GM18517 (cell line): ENCODE measurements at regions not wholly inside any gene's neighbourhood (a gene's known extent, or its start where the extent isn't known, plus 50 kb on each side); places are given as distances from the start of the nearest gene placed in this dataset.
"Not testable (repeated sequence)": the region's sequence is repeated elsewhere in the genome, so short reads cannot be mapped to it uniquely, and the experiment has no call there.

Source experiments
- ATAC-seq: cut with Tn5 transposase; IDR thresholded peaks from one replicate; pipeline ENCODE4 v1.9.1; 2021; ENCODE audit warnings: mild to moderate bottlenecking, moderate library complexity; ENCODE audit not compliant: unreplicated experiment

- no peak for ATAC-seq
Observed at GRCh38 chr2:18049325-18049724, 170.9 kb downstream of the KCNS3 start.

- ATAC-seq, result no peak
Observed at GRCh38 chr2:18047896-18048657, 169.6 kb downstream of the KCNS3 start.

DNA sequence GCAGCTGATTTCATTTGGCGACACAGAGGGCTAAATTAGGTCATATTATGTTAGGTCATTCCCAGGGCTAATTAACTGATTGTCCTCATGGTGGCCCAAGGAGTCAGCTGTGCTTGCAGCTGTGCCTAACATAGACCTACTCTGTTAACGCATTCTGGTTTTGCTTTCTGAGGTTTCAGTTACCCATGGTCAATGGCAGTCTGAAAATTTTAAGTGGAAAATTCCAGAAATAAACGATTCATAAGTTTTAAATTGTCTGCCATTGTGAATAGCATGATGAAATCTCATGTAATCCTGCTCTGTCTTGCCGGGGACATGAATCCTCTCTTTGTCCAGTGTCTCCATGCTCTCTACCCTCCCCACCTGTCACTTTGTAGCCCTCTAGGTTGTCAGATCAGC is 168.7 kb downstream of the KCNS3 start:
- no peak for ATAC-seq

DNA sequence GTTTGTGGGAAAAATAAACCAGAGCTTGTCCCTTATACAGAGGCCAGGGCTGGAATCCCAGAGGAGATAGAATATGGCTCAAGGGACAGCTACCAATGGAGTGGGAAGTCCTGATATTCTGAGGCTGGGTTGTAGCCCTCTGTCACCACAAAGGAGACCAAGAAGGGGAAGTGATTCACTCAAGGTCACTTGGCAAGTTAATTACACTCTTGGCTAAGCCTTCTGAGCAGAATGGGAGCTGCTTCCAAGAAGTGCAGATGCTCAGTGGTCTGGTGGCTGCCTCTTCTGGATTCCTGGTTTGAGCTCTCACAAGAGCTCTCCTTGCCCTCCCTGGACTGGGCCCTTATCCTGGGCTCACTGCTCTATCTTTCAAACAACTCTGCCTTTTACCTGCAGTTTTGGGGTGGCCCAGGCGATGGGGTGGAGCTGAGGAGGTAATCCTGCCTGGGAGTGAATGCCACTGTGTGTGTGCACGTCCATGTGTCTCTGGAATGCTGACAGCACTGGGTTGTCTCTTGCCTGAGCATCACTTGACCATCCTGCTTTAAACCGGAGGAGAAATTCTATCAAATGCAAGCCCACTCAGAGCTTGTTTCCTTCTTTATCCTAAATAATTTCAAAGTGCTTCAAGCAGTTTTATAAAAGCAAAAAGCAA is 168.2 kb downstream of the KCNS3 start:
- no peak for ATAC-seq

DNA sequence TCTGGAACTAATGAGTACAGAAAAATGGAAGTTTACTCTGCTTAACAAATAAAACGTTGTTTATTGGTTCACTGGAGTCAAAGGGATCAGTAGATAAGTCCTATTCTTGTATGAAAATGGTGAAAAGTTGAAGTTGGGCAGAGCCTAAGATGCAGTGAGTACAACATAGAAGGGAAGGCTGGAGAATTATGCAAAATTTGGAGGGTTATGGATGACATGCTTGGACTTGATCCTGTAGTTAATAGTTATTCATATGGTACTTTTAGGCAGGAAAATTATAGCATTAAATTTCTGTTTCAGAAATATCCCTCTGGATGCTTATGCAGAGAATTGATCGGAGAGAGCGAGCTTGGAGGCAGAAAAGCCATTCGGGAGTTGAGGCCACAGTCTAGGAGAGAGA is 167.6 kb downstream of the KCNS3 start:
- no peak for ATAC-seq

DNA sequence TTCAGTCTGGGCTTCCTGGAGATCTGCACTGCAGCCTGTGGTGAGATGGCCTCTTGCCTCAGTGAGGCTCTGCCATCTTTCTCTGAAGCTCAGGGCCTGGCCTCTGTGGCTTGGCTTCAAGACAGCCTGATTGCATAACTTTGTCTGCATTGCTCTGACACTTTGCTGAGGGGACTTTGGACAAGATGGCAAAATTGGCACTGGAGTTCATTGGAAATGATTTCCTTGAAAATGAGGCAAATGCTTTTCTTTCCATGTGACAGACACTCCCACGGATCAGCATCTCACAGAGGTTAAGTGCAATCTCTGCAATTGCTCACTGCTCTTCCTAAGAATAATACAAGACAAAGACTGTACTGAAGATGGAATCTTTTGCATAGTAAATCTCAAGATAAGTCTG is 166.8 kb downstream of the KCNS3 start:
- no peak for ATAC-seq

DNA sequence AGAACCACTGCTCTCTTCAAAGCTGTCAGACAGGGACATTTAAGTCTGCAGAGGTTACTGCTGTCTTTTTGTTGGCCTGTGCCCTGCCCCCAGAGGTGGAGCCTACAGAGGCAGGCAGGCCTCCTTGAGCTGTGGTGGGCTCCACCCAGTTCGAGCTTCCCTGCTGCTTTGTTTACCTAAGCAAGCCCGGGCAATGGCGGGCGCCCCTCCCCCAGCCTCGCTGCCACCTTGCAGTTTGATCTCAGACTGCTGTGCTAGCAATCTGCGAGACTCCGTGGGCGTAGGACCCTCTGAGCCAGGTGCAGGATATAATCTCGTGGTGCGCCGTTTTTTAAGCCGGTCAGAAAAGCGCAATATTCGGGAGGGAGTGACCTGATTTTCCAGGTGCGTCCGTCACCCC is 138.9 kb downstream of the KCNS3 start:
- ATAC-seq, result not testable (repeated sequence)

DNA sequence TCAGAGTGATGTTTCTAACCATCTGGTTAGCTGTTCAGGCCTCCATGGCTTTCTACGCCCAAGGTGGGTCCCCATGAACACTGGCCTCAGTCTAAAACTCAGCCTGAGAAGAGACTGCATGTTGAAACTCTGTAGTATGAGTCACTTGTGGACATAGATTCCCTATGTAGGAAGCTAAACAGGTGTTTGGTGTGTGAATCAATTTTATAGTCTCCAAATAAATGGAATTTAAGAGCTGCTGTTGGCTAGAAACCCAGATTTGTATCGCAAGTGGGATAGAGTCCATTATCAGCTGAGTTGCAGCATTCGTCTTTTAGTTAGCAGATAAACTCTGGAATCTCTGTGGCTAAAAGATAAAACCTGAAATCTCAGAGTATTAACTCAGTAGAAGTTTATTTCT is 131.4 kb downstream of the KCNS3 start:
- ATAC-seq, result no peak

DNA sequence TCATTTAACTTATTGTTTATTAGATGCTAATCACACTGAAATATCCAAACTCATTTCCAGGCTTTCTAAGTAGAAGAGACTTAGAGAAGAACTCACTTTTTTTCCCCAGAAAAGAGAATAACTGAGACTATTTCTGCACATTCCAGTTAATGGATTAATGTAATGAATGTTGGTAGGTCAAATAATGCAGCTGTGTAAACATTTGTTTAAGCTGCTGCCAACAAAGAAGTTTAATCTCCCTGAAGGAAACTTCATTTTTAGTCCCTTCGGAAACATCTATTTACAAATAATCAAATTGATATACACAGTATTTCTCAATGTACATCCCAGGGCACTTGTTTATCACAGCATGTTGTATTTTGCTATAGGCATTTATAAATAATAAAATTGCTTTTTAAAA is 126.9 kb downstream of the KCNS3 start:
- no peak for ATAC-seq

DNA sequence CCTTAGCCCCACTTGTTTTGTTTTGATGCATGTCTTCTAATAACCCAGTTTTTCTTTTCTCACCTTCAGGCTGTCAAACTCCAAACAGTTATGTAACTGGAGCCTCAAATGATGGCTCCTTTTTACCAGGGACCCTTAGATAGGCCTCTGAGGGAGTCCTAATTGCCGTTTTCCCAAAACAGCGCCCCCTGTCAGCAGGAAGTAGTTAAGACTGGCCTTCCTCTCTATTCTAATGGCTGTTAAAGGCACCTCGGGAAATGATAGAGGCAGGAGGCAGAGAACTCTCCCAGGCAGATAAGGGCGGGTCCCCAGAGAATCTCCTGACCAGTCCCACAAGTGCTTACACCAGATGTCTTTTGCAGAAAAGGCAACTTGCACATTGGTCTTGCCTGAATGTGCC is 123.2 kb downstream of the KCNS3 start:
- ATAC-seq, result no peak

GRCh38 chr2:17996978-17997377 is 118.5 kb downstream of the KCNS3 start:
- no peak for ATAC-seq

DNA sequence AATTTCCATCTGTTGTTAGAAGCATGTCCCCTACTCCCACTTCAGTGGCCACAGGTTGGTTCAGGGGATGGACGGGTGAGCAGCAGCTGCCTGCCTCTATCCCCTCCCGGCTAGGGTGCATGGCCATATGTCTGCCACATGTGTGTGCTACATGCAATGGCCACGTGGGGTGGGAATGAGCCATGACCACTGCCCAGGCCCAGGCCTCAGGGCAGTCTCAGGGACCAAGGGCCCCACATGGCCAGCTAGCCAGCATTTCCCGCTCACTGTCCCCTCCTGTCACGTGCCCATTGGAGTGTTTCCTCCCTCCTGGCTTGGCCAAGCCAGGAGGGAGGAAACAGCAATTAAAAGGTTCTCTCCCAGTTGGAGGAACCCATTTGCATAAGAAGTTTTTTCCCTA is 117.1 kb downstream of the KCNS3 start:
- ATAC-seq, result no peak
